GM19099 (cell line): ENCODE measurements at regions not wholly inside any gene's neighbourhood (a gene's known extent, or its start where the extent isn't known, plus 50 kb on each side); places are given as distances from the start of the nearest gene placed in this dataset.

Source experiments
- POLR2A ChIP-seq: IDR thresholded peaks from 3 replicates; pipeline ENCODE4 v1.6.1; 2011; ENCODE audit warnings: low read depth; ENCODE audit not compliant: insufficient read length; ENCODE audit errors: extremely low read depth

DNA sequence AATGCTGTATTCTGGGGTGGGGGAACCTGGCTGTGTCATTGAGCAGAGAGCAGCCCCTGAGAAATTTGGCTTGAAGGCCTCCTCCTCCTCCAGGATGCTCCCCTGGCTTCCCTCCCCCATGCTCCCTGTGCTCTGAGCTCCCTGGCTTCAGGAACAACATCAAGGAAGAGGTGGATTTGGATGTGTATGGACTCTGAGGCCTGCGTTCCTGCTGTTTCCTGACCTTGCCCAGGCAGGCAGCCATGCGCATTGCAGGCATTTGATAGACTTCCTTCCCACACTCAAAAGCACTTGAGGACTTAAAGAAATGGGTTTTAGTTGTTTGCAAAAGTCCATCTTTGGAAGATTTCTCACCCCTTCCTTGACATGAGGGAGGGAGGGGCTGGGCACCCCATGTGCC lies 1317.1 kb downstream of the BRD1 start:
- no peak for TF ChIP-seq POLR2A

DNA sequence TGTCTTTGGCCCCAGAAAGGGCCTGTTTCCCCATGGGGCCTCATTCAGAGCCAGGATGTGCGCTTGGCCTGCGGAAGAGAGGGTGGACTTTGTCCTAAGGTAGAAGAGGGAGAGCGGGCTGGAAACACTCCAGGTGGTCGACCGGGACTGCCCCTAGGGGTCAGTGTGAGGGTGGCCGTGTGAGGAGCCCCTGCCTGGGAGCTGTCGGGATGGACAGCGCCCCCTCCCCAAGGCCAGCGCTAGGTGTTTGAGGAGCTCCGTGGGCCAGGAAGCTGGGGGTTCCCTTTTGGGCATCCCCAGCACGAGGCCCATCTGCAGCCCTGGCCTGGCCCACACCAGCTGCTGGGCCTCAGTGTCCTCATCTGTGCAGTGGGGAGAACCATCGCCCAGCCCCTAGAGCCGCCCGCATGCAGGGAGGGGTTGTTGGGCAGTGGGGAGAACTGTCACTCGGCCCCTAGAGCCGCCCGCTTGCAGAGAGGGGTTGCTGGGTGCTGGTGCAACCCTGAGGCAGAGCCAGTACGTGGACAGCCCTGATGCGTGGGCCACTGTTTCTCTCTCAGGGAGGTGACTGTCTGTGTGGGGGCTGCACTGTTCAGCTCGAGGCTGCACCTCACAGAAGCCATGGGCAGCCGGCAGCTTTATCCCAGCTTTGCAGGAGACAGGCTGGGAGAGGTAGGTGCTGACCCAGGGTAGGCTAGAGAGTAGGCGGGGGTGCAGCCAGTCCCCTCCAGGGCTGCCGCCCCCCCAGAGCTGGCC lies 1319.9 kb downstream of the BRD1 start:
- TF ChIP-seq POLR2A: no peak

DNA sequence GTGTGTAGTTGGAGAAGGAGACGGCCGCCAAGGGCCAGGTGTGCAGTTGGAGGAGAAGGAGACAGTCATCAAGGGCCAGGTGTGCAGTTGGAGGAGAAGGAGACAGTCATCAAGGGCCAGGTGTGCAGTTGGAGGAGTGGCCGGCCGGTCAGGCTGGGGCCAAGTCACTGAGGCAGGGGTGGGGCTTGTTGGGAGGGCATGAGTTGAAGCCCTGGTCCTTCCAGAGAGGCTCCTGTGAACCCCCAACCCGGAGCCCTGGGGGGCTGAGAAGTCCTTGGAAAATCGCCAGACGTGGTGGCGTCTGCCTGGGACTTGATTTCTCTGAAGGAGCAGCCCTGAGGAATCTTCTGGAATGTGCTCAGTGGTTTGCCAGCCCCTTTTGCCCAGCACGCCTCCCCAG lies 1320.5 kb downstream of the BRD1 start:
- no peak for TF ChIP-seq POLR2A

DNA sequence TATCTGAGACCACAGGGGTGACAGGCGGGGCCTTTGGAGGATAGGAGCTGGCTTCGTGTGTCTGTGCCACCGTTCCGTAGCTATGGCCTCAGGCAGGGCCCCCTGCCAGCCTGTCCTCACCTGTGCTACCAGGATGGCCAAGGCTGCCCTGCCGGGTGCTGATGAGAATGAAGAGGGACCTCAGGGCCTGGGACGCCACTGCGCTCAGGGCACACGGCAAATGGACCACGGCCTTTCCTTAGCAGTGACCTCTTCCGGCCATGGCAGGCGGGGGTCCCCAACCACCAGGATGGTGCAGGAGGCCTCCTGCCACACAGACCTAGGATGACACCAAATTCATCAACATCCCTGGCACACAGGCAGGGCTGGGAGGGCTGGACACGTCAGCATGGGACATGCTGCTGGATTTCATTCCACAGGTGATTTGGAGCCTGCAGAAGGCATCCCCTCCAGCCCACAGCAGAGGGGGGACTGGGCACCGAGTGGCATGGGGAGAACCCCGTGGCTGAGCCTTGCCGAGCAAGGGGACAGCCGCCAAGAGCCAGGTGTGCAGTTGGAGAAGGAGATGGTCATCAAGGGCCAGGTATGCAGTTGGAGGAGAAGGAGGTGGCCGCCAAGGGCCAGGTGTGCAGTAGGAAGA lies 1321.0 kb downstream of the BRD1 start:
- no peak for TF ChIP-seq POLR2A

DNA sequence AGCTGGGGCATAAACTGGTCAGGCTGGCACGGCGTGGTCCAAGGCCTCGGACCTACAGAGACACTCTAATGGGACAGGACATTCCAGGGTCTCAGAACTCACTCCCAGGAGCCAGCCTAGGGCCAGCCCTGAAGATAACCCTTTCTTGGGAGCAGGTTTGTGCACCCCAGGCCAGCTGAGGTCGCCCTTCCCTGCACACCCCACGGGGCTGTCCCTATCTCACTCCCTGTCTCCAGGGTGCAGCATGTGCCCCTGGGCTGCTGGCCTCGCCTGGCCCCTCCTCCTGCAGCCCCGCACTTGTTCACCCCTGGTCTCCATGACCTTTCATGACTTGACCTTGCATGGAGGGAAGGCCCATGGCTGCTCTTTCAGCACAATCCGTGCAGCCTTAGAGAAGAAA lies 1321.8 kb downstream of the BRD1 start:
- TF ChIP-seq POLR2A: no peak

DNA sequence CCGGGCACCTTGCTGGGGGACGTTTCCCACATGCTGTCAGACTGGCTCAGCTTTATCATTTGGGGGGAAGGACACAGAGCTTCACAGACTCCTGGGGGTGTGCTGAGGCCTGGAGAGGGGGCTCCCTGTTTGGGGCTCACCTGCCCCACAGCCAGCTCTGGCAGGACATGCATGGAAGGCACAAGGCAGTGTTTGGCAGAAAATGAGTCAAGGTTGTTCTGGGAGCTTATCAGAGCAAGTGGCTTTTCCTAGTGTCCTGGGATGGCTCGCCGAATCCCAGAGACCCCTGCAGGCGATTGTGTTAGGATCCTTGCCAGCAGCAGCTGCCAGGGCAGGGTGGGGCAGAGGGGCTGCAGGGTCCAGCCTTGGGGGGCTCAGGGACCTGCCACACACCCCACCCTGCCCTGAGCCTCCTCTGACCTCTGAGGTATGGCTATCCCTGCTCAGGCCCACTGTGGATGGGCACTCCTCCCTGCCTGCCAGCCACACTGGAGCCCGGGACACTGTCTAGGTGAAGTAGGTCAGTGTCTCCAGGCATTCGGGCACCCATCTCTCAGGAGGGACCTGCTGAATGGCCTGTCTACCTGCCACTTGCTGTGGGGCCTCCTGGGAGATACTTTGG lies 1323.0 kb downstream of the BRD1 start:
- no peak for TF ChIP-seq POLR2A

DNA sequence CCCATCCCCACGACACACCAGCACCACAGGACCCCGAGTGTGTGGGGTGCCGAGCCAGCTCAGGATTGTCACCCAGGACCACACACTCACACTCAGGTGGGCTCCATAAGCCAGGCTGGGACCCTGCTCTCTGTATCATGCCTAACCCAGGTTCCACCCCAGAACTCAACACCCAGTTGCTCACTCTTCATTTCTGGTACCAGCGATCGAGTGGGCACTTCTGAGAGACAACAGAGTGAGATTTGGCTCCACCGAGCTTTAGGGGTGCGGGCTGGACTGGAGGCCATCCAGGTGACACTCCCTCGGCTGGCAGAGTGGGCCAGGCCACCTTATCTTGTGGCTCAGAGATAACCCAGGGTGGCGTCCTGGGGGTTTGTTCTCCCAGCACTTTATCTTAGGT lies 1323.8 kb downstream of the BRD1 start:
- TF ChIP-seq POLR2A: no peak

DNA sequence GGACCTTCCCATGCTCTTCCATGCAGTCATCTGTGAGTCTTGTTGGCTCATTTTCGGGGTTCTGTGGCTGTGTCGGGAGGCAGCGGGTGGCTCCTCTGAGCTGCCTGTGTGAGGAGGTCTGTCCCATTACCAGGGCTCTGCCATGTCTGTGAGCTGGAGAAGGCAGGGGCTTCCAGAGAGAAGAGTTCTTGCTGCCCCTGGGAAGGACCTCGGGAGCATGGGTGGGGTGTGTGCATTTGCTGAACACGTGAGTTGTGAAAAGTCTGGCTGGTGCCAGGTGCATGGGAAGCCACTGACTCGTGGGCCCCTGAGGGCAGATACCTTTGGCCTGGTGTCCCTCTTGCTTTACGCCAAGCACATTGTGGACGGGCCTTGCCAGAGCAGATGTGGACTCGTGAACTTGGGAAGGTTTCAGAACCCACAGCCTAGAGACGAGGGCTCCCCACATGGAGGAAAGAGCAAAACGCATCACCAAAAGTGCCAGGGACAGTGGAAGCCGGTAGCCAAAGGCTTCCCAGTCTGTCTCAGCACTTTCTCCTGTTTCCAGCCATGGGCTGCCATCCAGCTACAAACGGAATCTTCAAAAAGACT lies 1324.5 kb downstream of the BRD1 start:
- TF ChIP-seq POLR2A: no peak

DNA sequence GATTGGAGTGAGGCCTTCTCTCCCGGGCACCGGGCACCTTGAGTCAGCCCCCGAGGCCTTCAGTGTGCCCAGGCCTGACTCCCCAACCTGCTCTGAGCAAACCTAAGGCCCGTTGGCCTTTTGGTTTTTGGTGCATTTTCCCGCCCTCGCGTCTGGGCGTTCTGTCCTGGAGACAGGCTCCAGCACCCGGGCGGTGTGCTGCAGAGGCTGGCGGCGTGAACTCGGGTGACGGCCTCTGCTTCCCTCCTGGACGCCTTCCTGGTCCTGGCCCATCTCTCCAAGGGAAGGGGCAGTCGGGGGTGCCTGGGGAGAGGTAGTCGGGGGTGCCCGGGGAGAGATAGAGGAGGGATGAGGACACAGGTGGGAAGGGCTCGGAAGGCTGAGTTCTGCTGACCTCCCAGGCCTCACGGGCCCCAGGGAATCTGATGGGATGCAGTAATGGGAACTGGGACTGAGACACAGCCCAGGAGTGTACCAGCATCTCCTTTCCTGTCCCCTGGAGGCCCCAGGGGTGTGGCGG lies 1326.4 kb downstream of the BRD1 start:
- no peak for TF ChIP-seq POLR2A

DNA sequence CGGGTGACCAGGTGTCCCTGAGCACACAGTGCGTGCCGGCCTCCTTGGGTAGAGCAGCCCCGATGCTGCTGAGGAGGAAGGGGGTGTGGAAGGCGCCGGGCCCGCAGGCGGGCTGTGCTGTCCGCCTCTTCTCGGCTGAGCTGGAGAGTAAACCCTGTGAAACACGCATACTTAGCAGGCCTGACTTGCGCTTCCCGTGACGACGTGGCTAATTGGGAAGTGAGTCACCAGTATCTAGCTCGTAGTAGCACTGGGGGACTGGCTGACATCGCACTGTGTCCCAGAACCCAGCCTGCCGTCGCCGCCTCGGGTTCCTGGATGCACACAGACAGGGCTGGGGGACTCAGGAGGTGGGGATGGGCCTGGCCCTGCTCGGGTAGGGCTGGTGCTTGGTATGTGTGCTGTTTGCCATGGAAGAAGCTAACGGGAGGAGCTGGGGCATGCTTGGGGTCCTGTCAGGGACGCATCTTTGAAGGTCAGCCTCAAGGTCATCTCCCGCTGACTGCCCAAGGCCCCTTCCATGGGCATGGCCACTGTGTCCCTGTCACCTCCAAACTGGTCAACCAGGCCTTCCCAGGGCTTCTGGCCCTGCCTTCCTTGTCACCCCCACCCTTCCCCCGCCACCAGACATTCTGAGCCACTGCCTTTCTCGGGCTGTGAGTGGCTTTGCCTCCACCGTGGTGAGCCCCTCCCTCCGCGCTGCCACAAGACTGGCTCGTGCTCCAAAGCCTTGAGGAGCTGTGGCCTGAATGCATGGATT lies 1327.0 kb downstream of the BRD1 start:
- no peak for TF ChIP-seq POLR2A

DNA sequence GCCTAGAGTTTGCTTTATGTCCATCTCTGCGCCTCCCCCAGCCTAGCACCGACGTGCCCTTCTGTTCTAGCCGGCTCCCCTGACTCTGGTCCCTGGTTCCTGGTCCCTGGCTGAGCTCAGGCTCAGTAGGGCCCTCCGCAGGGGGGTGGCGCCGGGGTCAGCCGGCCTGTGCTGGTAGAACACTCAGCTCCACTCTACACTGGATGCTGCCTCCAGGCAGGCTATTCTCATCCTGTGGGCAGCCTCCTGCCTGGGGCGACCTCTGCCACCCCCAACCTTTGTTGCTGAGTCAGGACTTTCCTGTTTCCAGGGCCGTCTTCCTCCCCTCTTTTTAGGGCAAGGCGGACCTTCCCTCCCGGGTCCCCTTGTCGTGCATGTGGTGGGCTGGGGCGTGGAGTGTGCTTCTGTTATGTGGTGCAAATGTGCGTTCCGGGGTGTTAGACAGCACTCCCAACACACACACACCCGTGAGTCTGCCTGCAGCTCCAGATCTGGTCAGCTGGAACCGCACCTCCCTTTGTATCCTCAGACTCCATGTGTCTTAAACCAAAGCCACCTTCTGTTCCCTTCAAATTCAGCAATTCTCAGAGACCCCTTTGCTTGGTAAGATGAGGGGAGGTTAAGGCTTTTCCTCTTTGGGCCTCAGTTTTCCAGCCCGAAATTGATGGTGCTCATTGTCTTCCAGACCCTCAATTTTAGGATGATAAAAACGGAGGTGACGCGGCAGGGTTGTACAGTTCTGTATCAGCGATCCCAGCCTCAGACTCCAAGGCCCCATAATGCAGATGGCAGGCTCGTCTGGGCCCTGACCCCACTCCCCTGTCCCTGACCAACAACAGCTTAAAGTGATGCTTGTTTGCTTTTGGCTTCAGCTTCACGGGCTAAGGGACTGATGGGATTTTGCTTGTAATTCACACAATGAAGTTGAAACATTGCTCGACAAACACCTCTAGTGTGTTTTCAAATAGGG lies 1327.9 kb downstream of the BRD1 start:
- TF ChIP-seq POLR2A: no peak

DNA sequence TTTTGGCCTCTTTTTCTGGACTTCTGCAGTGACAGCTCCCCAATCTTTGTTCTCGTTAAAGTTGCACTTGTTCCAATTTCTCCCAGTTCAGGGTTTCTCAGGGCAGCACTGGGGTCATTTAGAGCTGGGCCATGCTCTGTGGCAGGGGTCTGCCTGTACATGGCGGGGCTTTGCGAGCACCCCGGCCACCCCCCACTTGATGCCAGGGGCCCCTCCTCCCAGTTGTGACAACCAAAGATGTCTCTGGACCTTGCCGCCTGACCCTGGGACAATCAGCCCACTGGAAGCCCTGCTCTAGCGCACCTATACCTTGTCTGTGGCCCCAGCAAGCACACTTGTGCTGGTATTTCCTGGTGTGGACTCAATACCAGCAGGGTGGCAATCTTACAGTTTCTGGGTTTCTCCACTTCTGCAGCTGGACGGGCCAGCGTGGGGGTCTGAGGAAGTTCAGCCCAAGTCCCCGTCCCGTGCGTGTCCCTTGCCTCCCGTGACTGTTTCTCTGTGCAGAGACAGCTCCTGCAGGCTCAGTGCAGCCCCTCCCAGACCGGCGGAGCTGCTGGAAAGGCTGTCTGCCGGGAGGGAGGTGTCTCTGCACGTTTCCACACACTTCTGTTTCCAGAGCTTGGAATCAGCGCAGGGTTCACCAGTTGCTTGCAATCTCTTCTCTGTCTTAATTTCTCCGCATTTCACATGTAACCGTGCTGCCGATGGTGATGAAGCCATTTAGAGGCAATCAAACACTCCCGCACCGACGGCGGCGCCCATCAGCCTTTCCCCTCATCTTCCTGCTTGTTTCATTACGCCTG lies 1328.9 kb downstream of the BRD1 start:
- TF ChIP-seq POLR2A: no peak
